Right renal cortex interstitium (tissue), 3 donors: ENCODE measurements at regions not wholly inside any gene's neighbourhood (a gene's known extent, or its start where the extent isn't known, plus 50 kb on each side); places are given as distances from the start of the nearest gene placed in this dataset.

ENCODE experiments used
- DNase-seq, 3 donors: peaks; one replicate each; pipeline ENCODE4 v3.0.0-alpha.2; 2013; ENCODE audit warnings: low read depth in 3 of 3, low spot score in 2 of 3

GRCh38 chr10:111774486-111774885 lies 409.1 kb downstream of the GPAM start:
- no peak for DNase-seq

GRCh38 chr10:111784436-111784835 lies 399.1 kb downstream of the GPAM start:
- no peak for DNase-seq

GRCh38 chr10:111784946-111785465 lies 398.6 kb downstream of the GPAM start:
- no peak for DNase-seq

- DNase-seq = no peak
Measured at GRCh38 chr10:111785921-111786320, 397.6 kb downstream of the GPAM start.

GRCh38 chr10:111789821-111790220 lies 393.7 kb downstream of the GPAM start:
- no peak for DNase-seq

- DNase-seq = no peak
Measured at GRCh38 chr10:111801841-111802240, 381.7 kb downstream of the GPAM start.

- DNase-seq = no peak
Measured at GRCh38 chr10:111804781-111805180, 378.8 kb downstream of the GPAM start.

DNA sequence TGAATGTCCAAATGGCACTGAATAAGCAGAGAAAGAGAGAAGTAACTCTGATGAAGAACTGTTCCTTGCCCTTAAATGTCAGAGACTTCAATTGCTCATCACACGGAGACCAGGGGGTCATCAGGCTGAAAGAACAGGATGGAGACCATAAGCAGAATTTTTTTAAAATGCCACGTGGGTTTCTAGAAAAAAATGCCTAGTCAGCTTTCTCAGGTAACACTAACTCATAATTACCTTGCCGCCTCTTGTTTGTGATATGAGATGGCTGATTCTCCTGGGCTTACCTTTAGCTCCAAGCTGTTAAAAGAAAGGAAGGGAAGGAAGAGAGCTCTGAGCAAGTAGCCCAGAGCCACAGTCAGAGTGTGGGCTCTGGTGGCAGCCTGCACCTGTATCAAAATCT lies 372.0 kb downstream of the GPAM start:
- DNase-seq = no peak

- DNase-seq = no peak
Measured at GRCh38 chr10:111820471-111820870, 363.1 kb downstream of the GPAM start.

DNA sequence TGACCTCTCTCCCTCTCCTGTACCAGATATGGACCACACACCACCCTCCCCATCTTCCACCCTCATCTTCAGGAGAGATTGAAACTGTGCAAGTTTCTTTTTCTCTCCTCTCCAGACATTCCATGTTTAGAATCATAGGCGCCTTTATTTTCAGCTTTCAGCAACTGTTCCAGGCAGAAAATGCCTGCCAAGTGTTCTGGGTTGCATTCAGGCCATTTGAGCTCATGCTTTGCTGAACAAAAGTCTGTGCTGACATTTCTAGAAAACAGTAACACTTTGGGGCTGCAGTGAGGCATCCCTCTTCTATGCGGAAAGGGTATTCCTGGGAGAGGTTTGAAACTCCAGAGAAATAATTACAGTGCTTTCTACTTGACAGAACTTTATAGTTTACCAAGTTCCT lies 361.7 kb downstream of the GPAM start:
- no peak for DNase-seq

DNA sequence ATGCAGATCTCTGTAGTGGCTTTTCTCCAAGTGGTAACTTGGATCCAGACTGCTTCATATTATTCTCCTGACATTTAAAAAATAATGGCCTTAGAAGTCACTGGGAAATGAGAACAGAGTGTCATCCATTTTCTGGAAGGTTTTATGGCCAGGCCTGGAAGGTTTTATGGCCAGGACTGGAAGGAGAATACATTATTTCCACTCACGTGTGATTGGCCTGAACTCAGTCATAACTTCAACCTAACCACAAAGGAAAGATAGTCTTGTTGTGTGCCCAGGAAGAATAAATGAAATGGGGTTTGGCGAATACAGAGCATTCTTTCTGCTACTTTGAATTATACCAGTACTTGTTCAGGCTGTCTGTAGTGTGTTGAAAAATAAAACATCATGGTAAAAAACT lies 360.9 kb downstream of the GPAM start:
- no peak for DNase-seq

GRCh38 chr10:111824128-111824527 lies 359.4 kb downstream of the GPAM start:
- no peak for DNase-seq

- DNase-seq = no peak
Measured at GRCh38 chr10:111830359-111830758, 353.2 kb downstream of the GPAM start.

- no peak for DNase-seq
Measured at GRCh38 chr10:111831058-111831457, 352.5 kb downstream of the GPAM start.

DNA sequence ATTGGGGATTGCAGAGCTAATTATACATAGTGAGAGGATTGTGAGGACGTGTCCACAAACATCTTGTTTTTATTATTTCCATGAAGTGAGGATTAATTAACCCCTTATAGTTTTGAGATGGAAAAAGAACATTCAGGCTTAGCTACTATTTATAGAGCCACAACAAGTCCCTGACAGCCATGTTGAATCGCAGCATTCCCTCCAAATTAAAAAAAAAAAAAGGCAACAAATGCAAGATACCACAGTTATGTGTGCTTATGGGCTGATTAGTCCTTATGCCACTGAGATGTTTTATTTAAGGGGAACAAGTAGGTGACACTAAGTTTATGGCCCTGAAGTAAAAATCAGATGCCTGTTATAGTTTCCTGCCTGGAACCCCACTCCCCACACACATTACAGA lies 350.3 kb downstream of the GPAM start:
- no peak for DNase-seq

- DNase-seq = peak in 2 of 3 donors; percentile 27 to 39
Measured at GRCh38 chr10:111835574-111835973, 348.0 kb downstream of the GPAM start.

GRCh38 chr10:111836064-111836463 lies 347.5 kb downstream of the GPAM start:
- no peak for DNase-seq

- DNase-seq = no peak
Measured at GRCh38 chr10:111836571-111836970, 347.0 kb downstream of the GPAM start.

- no peak for DNase-seq
Measured at GRCh38 chr10:111837086-111837485, 346.5 kb downstream of the GPAM start.

DNA sequence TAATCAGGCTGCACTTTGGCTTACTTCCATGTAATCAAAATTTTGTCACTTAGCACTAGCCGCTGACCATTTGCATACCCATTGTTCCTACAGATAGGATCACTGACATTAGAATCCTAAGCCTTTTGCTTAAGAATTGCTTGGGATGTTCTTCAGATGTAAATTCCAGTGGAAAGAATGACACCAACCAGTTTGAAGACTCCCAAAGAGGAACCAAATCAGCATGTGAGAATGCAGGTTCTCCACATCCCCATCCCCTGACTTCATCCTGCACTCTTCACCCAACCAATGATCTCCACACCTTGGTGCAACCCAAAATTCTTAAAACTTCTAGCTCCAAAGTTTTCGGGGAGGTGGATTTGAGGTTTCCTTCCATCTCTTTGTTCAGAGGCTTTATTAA lies 345.6 kb downstream of the GPAM start:
- DNase-seq = no peak

GRCh38 chr10:111840546-111840945 lies 343.0 kb downstream of the GPAM start:
- DNase-seq = no peak

DNA sequence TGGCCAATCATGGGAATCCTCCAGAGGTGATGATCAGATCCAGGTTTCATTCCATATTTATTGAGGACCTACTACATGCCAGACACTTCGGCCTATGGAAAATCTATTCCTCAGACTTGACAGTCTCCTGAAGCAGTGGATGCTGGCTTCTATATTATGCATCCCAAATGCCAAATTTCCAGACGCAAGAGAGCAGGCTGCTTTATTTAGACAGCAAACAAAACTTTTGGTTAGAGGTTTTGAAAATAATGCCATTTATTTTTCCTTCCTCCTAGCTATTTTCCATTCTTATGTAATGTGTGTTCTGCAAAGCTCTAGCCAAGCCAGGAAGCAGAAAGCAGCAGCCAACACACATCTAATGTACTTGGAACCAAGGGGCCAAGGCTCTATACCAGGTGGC lies 330.8 kb downstream of the GPAM start:
- no peak for DNase-seq

DNA sequence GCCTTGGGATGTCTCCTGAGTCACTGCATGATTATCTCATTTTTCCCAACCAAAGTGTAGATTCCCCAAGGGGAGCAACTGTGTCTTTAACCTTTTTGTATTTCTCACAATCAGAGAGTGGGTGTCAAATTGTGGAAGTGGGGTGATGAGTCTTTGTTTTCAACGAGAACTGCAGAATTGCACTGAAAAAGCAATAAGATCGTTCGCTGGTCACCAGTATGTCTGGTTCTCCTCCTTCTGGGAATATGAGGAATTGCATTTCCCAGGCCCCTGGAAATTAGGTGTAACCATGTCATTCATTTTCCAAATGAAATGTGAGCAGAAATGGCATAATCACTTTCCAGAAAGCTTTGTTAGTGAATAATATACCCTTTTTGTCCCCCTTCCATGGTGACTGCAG lies 326.9 kb downstream of the GPAM start:
- DNase-seq = no peak

DNA sequence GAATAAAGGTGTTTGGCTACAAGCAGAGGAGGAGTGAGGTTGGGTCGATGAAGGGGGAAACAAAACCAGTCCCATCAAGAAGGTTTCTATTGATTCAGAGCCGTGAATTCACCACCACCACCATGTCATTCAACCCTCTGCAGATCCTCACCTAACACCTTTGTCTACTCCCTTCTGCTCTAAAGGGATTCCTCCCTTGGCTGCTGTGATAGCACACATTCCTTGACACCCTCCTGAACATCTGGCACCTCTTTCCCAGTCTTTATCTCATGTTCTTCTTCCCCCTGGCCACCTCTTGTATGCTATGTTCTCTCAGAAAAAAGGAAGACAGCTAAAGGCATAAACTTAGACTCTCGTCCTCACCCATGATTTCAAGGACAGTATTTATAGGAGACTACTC lies 318.0 kb downstream of the GPAM start:
- DNase-seq = no peak
